Neural progenitor cell (in vitro differentiated cells): ENCODE measurements at regions not wholly inside any gene's neighbourhood (a gene's known extent, or its start where the extent isn't known, plus 50 kb on each side); places are given as distances from the start of the nearest gene placed in this dataset.

Experiments
- DNase-seq: peaks from one replicate; pipeline ENCODE4 v3.0.0-alpha.2; 2016; ENCODE audit warnings: low spot score
- H2AFZ ChIP-seq: fragments of 200-600 bp; sonication (generic); replicated peaks from 2 replicates; pipeline ENCODE4 v1.6.1; 2016; ENCODE audit warnings: antibody characterized with exemption
- H3F3A ChIP-seq: fragments of 200-600 bp; sonication (generic); 2 replicates; pipeline ENCODE4 v1.6.1; 2016; ENCODE audit warnings: antibody characterized with exemption, low read depth
- H3K27ac ChIP-seq: fragments of 200-600 bp; sonication (generic); 2 replicates; pipeline ENCODE4 v1.5.1; 2016; ENCODE audit warnings: mild to moderate bottlenecking
- H3K27me3 ChIP-seq: fragments of 200-600 bp; sonication (generic); 2 replicates; pipeline ENCODE4 v1.6.1; 2016; ENCODE audit warnings: mild to moderate bottlenecking, moderate library complexity
- H3K36me3 ChIP-seq: fragments of 200-600 bp; sonication (generic); 2 replicates; pipeline ENCODE4 v1.5.1; 2016
- H3K4me1 ChIP-seq: fragments of 200-600 bp; sonication (generic); 2 replicates; pipeline ENCODE4 v1.6.1; 2016; ENCODE audit warnings: mixed run types
- H3K4me2 ChIP-seq: fragments of 200-600 bp; sonication (generic); 2 replicates; pipeline ENCODE4 v1.6.1; 2016
- H3K4me3 ChIP-seq: fragments of 200-600 bp; sonication (generic); 2 replicates; pipeline ENCODE4 v1.5.1; 2016
- H3K79me2 ChIP-seq: fragments of 200-600 bp; sonication (generic); 2 replicates; pipeline ENCODE4 v1.6.1; 2016; ENCODE audit warnings: low read depth
- H3K9ac ChIP-seq: fragments of 200-600 bp; sonication (generic); 2 replicates; pipeline ENCODE4 v1.6.1; 2016
- H3K9me3 ChIP-seq: fragments of 200-600 bp; sonication (generic); 2 replicates; pipeline ENCODE4 v1.5.1; 2016; ENCODE audit warnings: low read depth
- H4K20me1 ChIP-seq: fragments of 200-600 bp; sonication (generic); 2 replicates; pipeline ENCODE4 v1.6.1; 2016; ENCODE audit warnings: low read depth
- H3K27ac Mint-ChIP-seq: 3 replicates; pipeline ENCODE4 v1.8.0; 2021; ENCODE audit warnings: mixed read lengths
- H3K27me3 Mint-ChIP-seq: 2 replicates; pipeline ENCODE4 v1.8.0; 2022; ENCODE audit warnings: low read depth, mild to moderate bottlenecking, inconsistent platforms, moderate library complexity, mixed read lengths; ENCODE audit not compliant: insufficient read depth
- H3K36me3 Mint-ChIP-seq: 3 replicates; pipeline ENCODE4 v1.8.0; 2021; ENCODE audit warnings: mixed read lengths
- H3K4me1 Mint-ChIP-seq: 3 replicates; pipeline ENCODE4 v1.8.0; 2021; ENCODE audit warnings: mixed read lengths
- H3K4me3 Mint-ChIP-seq: 3 replicates; pipeline ENCODE4 v1.8.0; 2021; ENCODE audit warnings: mild to moderate bottlenecking, moderate library complexity, mixed read lengths
- H3K9me3 Mint-ChIP-seq: 3 replicates; pipeline ENCODE4 v1.8.0; 2020; ENCODE audit warnings: mixed read lengths
- EZH2 ChIP-seq: fragments of 200-600 bp; sonication (generic); IDR thresholded peaks from 2 replicates; pipeline ENCODE4 v1.6.1; 2017; ENCODE audit warnings: antibody characterized with exemption, mild to moderate bottlenecking, moderate library complexity
- EZH2phosphoT487 ChIP-seq: fragments of 200-600 bp; sonication (generic); IDR thresholded peaks from 2 replicates; pipeline ENCODE4 v1.6.1; 2017; ENCODE audit warnings: antibody characterized with exemption
- TF ChIP-seq, protein P1 (sequence below): fragments of 200-600 bp; sonication (generic); IDR thresholded peaks from 2 replicates; pipeline ENCODE4 v1.5.1; 2017; ENCODE audit warnings: antibody characterized with exemption, mild to moderate bottlenecking

DNA sequence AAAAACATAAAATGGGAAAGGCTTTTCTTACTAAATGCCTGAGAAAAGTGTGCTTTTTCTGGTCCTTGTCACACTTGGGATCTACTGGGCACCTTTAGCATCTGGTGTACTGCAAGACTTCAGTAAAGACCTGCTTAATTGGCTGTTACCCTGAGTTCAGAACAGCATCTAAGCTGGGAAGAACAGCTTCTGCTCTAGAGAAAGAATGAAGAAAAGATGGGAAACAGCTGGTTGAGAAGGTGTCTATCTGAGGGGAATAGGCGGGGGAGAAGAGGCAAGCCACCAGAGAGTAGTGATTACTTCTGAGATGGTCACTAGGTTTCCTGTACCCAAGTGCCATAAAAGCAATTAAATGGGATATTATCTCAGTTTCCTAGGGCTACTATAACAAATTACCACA, 128.2 kb upstream of the SPACA1 start:
- TF ChIP-seq, protein P1, sequence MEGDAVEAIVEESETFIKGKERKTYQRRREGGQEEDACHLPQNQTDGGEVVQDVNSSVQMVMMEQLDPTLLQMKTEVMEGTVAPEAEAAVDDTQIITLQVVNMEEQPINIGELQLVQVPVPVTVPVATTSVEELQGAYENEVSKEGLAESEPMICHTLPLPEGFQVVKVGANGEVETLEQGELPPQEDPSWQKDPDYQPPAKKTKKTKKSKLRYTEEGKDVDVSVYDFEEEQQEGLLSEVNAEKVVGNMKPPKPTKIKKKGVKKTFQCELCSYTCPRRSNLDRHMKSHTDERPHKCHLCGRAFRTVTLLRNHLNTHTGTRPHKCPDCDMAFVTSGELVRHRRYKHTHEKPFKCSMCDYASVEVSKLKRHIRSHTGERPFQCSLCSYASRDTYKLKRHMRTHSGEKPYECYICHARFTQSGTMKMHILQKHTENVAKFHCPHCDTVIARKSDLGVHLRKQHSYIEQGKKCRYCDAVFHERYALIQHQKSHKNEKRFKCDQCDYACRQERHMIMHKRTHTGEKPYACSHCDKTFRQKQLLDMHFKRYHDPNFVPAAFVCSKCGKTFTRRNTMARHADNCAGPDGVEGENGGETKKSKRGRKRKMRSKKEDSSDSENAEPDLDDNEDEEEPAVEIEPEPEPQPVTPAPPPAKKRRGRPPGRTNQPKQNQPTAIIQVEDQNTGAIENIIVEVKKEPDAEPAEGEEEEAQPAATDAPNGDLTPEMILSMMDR = no peak
- TF ChIP-seq EZH2phosphoT487 (no peak), EZH2 (no peak)
- no peak overlapping the region for H3K9ac ChIP-seq
- no peaks in the 10 kb centered on the region for H3K79me2 ChIP-seq
- Mint-ChIP-seq H3K9me3 (peaks cover 15% of the 10 kb centered on the region), H3K36me3 (no peaks in the 10 kb centered on the region), H3K27me3 (peaks cover 5% of the 10 kb centered on the region), H3K4me3 (no peak overlapping the region), H3K4me1 (peaks cover 3% of the 10 kb centered on the region), H3K27ac (no peak overlapping the region)
- H2AFZ ChIP-seq = no peak overlapping the region
- no peak overlapping the region for H3K4me3 ChIP-seq
- H4K20me1 ChIP-seq = no peaks in the 10 kb centered on the region
- H3F3A ChIP-seq = peaks cover 2% of the 10 kb centered on the region
- no peaks in the 10 kb centered on the region for H3K27me3 ChIP-seq
- H3K27ac ChIP-seq = no peak overlapping the region
- no peaks in the 10 kb centered on the region for H3K36me3 ChIP-seq
- DNase-seq = no peak
- no peaks in the 10 kb centered on the region for H3K9me3 ChIP-seq
- H3K4me1 ChIP-seq = peaks cover 1% of the 10 kb centered on the region
- no peak overlapping the region for H3K4me2 ChIP-seq

DNA sequence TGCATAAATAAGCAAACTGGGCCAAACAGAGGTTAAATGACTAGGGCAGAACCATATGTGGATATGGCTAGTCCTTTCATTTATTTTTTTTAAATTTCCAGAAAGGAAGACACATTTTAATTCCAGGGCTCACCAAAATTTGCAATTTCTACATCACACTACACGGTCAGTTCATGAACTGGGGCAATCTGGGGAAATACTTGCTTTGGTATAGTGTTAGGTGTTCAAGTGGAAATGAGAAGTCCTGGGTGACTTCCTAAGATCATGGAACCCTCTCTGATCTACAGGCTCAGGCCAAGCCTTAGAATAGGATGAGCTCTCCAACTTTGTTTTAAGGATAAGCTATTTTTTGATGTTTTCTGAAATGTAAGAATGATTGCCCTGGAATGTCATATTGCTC, 128.6 kb upstream of the SPACA1 start:
- Mint-ChIP-seq H3K27me3 (peaks cover 5% of the 10 kb centered on the region), H3K4me3 (no peak overlapping the region), H3K4me1 (peaks cover 7% of the 10 kb centered on the region), H3K27ac (no peak overlapping the region), H3K36me3 (no peaks in the 10 kb centered on the region), H3K9me3 (peaks cover 15% of the 10 kb centered on the region)
- H3K9ac ChIP-seq = no peak overlapping the region
- H3K36me3 ChIP-seq = no peaks in the 10 kb centered on the region
- H3K27me3 ChIP-seq = no peaks in the 10 kb centered on the region
- no peak for DNase-seq
- H3K4me3 ChIP-seq = no peak overlapping the region
- H3K79me2 ChIP-seq = no peaks in the 10 kb centered on the region
- no peak overlapping the region for H3K4me2 ChIP-seq
- no peaks in the 10 kb centered on the region for H4K20me1 ChIP-seq
- TF ChIP-seq EZH2 (no peak), EZH2phosphoT487 (no peak)
- TF ChIP-seq, protein P1 = no peak
- no peak overlapping the region for H2AFZ ChIP-seq
- peaks cover 6% of the 10 kb centered on the region for H3F3A ChIP-seq
- no peak overlapping the region for H3K27ac ChIP-seq
- H3K4me1 ChIP-seq = peaks cover 5% of the 10 kb centered on the region
- no peaks in the 10 kb centered on the region for H3K9me3 ChIP-seq

DNA sequence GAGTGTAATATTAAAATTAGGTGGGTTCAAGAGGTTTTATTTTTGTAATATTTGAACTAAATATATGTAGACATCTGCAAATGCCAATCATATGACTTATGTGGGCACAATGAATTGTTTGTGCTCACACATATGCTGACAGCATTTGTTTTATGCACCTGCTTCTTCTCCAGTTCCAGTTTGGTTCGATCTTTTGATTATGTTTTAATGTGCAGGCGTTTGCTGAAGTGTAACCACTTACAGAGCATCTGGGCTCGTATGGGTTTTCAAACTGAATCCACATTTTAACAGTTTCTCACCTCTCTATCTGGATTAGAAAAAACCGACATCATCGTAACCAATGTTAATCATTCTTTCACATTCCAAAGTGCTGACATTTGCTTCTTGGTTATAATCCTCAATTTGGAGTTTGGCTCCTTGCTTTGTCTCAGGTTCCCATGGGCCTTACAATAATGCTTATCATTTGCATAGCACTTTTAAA, 129.1 kb upstream of the SPACA1 start:
- Histone ChIP-seq H3K79me2 (no peaks in the 10 kb centered on the region), H2AFZ (no peak overlapping the region), H3K27ac (no peak overlapping the region), H3K9ac (no peak overlapping the region), H3F3A (peaks cover 11% of the 10 kb centered on the region), H3K27me3 (no peaks in the 10 kb centered on the region), H3K9me3 (no peaks in the 10 kb centered on the region), H3K4me1 (peaks cover 9% of the 10 kb centered on the region), H3K36me3 (no peaks in the 10 kb centered on the region), H3K4me2 (no peak overlapping the region), H4K20me1 (no peaks in the 10 kb centered on the region), H3K4me3 (no peak overlapping the region)
- Mint-ChIP-seq H3K9me3 (peaks cover 15% of the 10 kb centered on the region), H3K36me3 (no peaks in the 10 kb centered on the region), H3K27me3 (peaks cover 5% of the 10 kb centered on the region), H3K27ac (no peak overlapping the region), H3K4me1 (peaks cover 12% of the 10 kb centered on the region), H3K4me3 (no peak overlapping the region)
- TF ChIP-seq, protein P1 = no peak
- TF ChIP-seq EZH2phosphoT487 (no peak), EZH2 (no peak)
- DNase-seq = no peak
